GM23248 (cell line): ENCODE measurements at regions not wholly inside any gene's neighbourhood (a gene's known extent, or its start where the extent isn't known, plus 50 kb on each side); places are given as distances from the start of the nearest gene placed in this dataset.

Experiments used
- DNase-seq: peaks from one replicate; pipeline ENCODE4 v3.0.0-alpha.2; 2015
- H2AFZ ChIP-seq: fragments of 200-600 bp; sonication (generic); 2 replicates; pipeline ENCODE4 v1.6.1; 2016; ENCODE audit warnings: antibody characterized with exemption
- H3F3A ChIP-seq: fragments of 200-600 bp; sonication (generic); 2 replicates; pipeline ENCODE4 v1.6.1; 2016; ENCODE audit warnings: mild to moderate bottlenecking, antibody characterized with exemption, mixed run types; ENCODE audit not compliant: insufficient read depth
- H3K27ac ChIP-seq: fragments of 200-600 bp; sonication (generic); 2 replicates; pipeline ENCODE4 v1.5.1; 2016; ENCODE audit warnings: mild to moderate bottlenecking
- H3K27me3 ChIP-seq: fragments of 200-600 bp; sonication (generic); replicated peaks from 2 replicates; pipeline ENCODE4 v1.6.1; 2016; ENCODE audit warnings: mild to moderate bottlenecking; ENCODE audit not compliant: insufficient read depth
- H3K36me3 ChIP-seq: fragments of 200-600 bp; sonication (generic); 2 replicates; pipeline ENCODE4 v1.6.1; 2016; ENCODE audit warnings: low read depth, mild to moderate bottlenecking
- H3K4me1 ChIP-seq: fragments of 200-600 bp; sonication (generic); 2 replicates; pipeline ENCODE4 v1.6.1; 2016; ENCODE audit warnings: mild to moderate bottlenecking; ENCODE audit not compliant: insufficient read depth
- H3K4me2 ChIP-seq: fragments of 200-600 bp; sonication (generic); one replicate; pipeline ENCODE4 v1.6.1; 2016; ENCODE audit warnings: mild to moderate bottlenecking; ENCODE audit not compliant: unreplicated experiment
- H3K4me3 ChIP-seq: fragments of 200-600 bp; sonication (generic); 2 replicates; pipeline ENCODE4 v1.5.1; 2016; ENCODE audit warnings: mild to moderate bottlenecking
- H3K79me2 ChIP-seq: fragments of 200-600 bp; sonication (generic); 2 replicates; pipeline ENCODE4 v1.6.1; 2016; ENCODE audit warnings: mild to moderate bottlenecking; ENCODE audit not compliant: insufficient read depth
- H3K9ac ChIP-seq: fragments of 200-600 bp; sonication (generic); 2 replicates; pipeline ENCODE4 v1.6.1; 2016; ENCODE audit warnings: mild to moderate bottlenecking
- H3K9me2 ChIP-seq: fragments of 200-600 bp; sonication (generic); 2 replicates; pipeline ENCODE4 v1.6.1; 2016; ENCODE audit warnings: mixed run types, mild to moderate bottlenecking, moderate library complexity; ENCODE audit not compliant: insufficient read depth
- H3K9me3 ChIP-seq: fragments of 200-600 bp; sonication (generic); one replicate; pipeline ENCODE4 v1.6.1; 2017; ENCODE audit warnings: low read depth
- H4K20me1 ChIP-seq: fragments of 200-600 bp; sonication (generic); 2 replicates; pipeline ENCODE4 v1.6.0; 2016; ENCODE audit not compliant: insufficient read depth
- EZH2 ChIP-seq: fragments of 200-600 bp; sonication (generic); IDR thresholded peaks from 2 replicates; pipeline ENCODE4 v1.6.1; 2018; ENCODE audit warnings: antibody characterized with exemption, mild to moderate bottlenecking; ENCODE audit not compliant: insufficient read depth, poor library complexity, severe bottlenecking
- EZH2phosphoT487 ChIP-seq: fragments of 200-600 bp; sonication (generic); IDR thresholded peaks from 2 replicates; pipeline ENCODE4 v1.6.1; 2018; ENCODE audit warnings: antibody characterized with exemption, moderate library complexity, mild to moderate bottlenecking, low read depth; ENCODE audit not compliant: insufficient read depth
- WGBS, 2 experiments: methylation state at CpG; one replicate each; pipeline ENCODE4 v1.1.6; 2015 to 2017; ENCODE audit warnings: low lambda C conversion rate in 2 of 2, low coverage in 1 of 2; ENCODE audit errors: missing lambda C conversion rate in 2 of 2; 5-methylcytosine and 5-hydroxymethylcytosine counted together
- in situ Hi-C: fragments of 300-500 bp; cut with MboI; formaldehyde crosslinking; loops from 2 replicates; pipeline ENCODE4 v1.15.0; 2020

GRCh38 chr9:91119142-91119541 lies 242.6 kb downstream of the AUH start:
- Histone ChIP-seq H3F3A (peaks cover 21% of the 10 kb centered on the region), H3K79me2 (no peaks in the 10 kb centered on the region), H4K20me1 (no peaks in the 10 kb centered on the region), H3K4me1 (peaks cover 27% of the 10 kb centered on the region), H3K4me3 (peak overlapping the region; percentile 47), H3K27me3 (no peaks in the 10 kb centered on the region), H3K27ac (peak overlapping the region; percentile 76), H3K9me2 (no peaks in the 10 kb centered on the region), H3K9me3 (no peaks in the 10 kb centered on the region), H3K9ac (peak overlapping the region; percentile 63), H2AFZ (peak overlapping the region; percentile 74), H3K4me2 (peak overlapping the region; percentile 75), H3K36me3 (no peaks in the 10 kb centered on the region)
- WGBS, 2 experiments, result 27 to 30% methylated on average over 11 of the region's 11 CpGs
- DNase-seq, result peak; percentile 81
- in situ Hi-C loops, result no loop called here
- TF ChIP-seq EZH2, result no peak

- TF ChIP-seq EZH2 (no peak), EZH2phosphoT487 (no peak)
- peak overlapping the region; percentile 36; the same call in 1 of the 2 replicates for H2AFZ ChIP-seq
- no peaks in the 10 kb centered on the region for H3K9me2 ChIP-seq
- H3K4me3 ChIP-seq, result peak overlapping the region; percentile 47
- no peaks in the 10 kb centered on the region for H4K20me1 ChIP-seq
- peak overlapping the region; percentile 75 for H3K4me2 ChIP-seq
- no peaks in the 10 kb centered on the region for H3K9me3 ChIP-seq
- peak; percentile 78 for DNase-seq
- no peaks in the 10 kb centered on the region for H3K36me3 ChIP-seq
- peak overlapping the region; percentile 76 for H3K27ac ChIP-seq
- WGBS, 2 experiments, result 1 to 3% methylated on average over 3 of the region's 3 CpGs
- H3K79me2 ChIP-seq, result no peaks in the 10 kb centered on the region
- in situ Hi-C loops, result no loop called here
- H3K9ac ChIP-seq, result peak overlapping the region; percentile 63
- H3K4me1 ChIP-seq, result peaks cover 27% of the 10 kb centered on the region
- H3F3A ChIP-seq, result peaks cover 21% of the 10 kb centered on the region
- no peaks in the 10 kb centered on the region for H3K27me3 ChIP-seq
These were observed 242.0 kb downstream of the AUH start for GRCh38 chr9:91119679-91120078.

- no peaks in the 10 kb centered on the region for H3K36me3 ChIP-seq
- peaks cover 21% of the 10 kb centered on the region for H3F3A ChIP-seq
- no peak for TF ChIP-seq EZH2
- TF ChIP-seq EZH2phosphoT487, result no peak
- peak overlapping the region; percentile 47 for H3K4me3 ChIP-seq
- in situ Hi-C loops, result no loop called here
- peak overlapping the region; percentile 36; the same call in 1 of the 2 replicates for H2AFZ ChIP-seq
- H3K4me1 ChIP-seq, result peaks cover 27% of the 10 kb centered on the region
- H3K27ac ChIP-seq, result peak overlapping the region; percentile 76
- H4K20me1 ChIP-seq, result no peaks in the 10 kb centered on the region
- H3K27me3 ChIP-seq, result no peaks in the 10 kb centered on the region
- DNase-seq, result no peak
- no peaks in the 10 kb centered on the region for H3K79me2 ChIP-seq
- peak overlapping the region; percentile 75 for H3K4me2 ChIP-seq
- no peaks in the 10 kb centered on the region for H3K9me2 ChIP-seq
- H3K9ac ChIP-seq, result peak overlapping the region; percentile 63; the same call in 1 of the 2 replicates
- H3K9me3 ChIP-seq, result no peaks in the 10 kb centered on the region
These were observed 241.5 kb downstream of the AUH start for GRCh38 chr9:91120200-91120599.

GRCh38 chr9:91122755-91123154 lies 239.0 kb downstream of the AUH start:
- no peak overlapping the region for H2AFZ ChIP-seq
- no peak overlapping the region for H3K9ac ChIP-seq
- H3K4me2 ChIP-seq, result no peak overlapping the region
- WGBS, 2 experiments, result 53 to 66% methylated on average over 1 of the region's 1 CpG
- no peaks in the 10 kb centered on the region for H3K79me2 ChIP-seq
- H3K36me3 ChIP-seq, result no peaks in the 10 kb centered on the region
- H3F3A ChIP-seq, result peaks cover 21% of the 10 kb centered on the region
- no peak overlapping the region for H3K4me3 ChIP-seq
- H3K27me3 ChIP-seq, result no peaks in the 10 kb centered on the region
- peaks cover 36% of the 10 kb centered on the region for H3K4me1 ChIP-seq
- no peak for DNase-seq
- TF ChIP-seq EZH2phosphoT487 (no peak), EZH2 (no peak)
- H3K27ac ChIP-seq, result no peak overlapping the region
- H3K9me2 ChIP-seq, result no peaks in the 10 kb centered on the region
- in situ Hi-C loops, result no loop called here
- H4K20me1 ChIP-seq, result no peaks in the 10 kb centered on the region
- no peaks in the 10 kb centered on the region for H3K9me3 ChIP-seq
